Upper lobe of right lung (tissue), 1 donor: ENCODE measurements at regions not wholly inside any gene's neighbourhood (a gene's known extent, or its start where the extent isn't known, plus 50 kb on each side); places are given as distances from the start of the nearest gene placed in this dataset.
"Not testable (repeated sequence)": the region's sequence is repeated elsewhere in the genome, so short reads cannot be mapped to it uniquely, and the experiment has no call there.

ENCODE experiments used
- ATAC-seq: fragments of 200-7000 bp; cut with Tn5 transposase; one replicate; pipeline ENCODE4 v1.9.1; 2020; ENCODE audit warnings: mild to moderate bottlenecking, moderate library complexity
- DNase-seq: peaks from one replicate; pipeline ENCODE4 v3.0.0-alpha.2; 2020
- H3K27ac ChIP-seq: fragments of 200-600 bp; one replicate; pipeline ENCODE4 v1.8.0; 2022
- H3K27me3 ChIP-seq: fragments of 200-600 bp; one replicate; pipeline ENCODE4 v1.8.0; 2022; ENCODE audit warnings: mild to moderate bottlenecking
- H3K36me3 ChIP-seq: fragments of 200-600 bp; one replicate; pipeline ENCODE4 v1.8.0; 2022
- H3K4me1 ChIP-seq: fragments of 200-600 bp; one replicate; pipeline ENCODE4 v1.8.0; 2022
- H3K4me3 ChIP-seq: fragments of 200-600 bp; one replicate; pipeline ENCODE4 v1.8.0; 2022; ENCODE audit warnings: mild to moderate bottlenecking
- H3K9me3 ChIP-seq: fragments of 200-600 bp; one replicate; pipeline ENCODE4 v1.8.0; 2022
- intact Hi-C: fragments of 100-400 bp; cut with DNase I; formaldehyde crosslinking; loops from one replicate; pipeline ENCODE4 v1.11.0; 2022
- TF ChIP-seq, protein P1 (sequence below): fragments of 200-600 bp; IDR thresholded peaks from one replicate; pipeline ENCODE4 v1.8.0; 2022; ENCODE audit warnings: antibody characterized with exemption
- donor health status: DM: no; HTN: yes; CAD: no; lungs with severe emphysema.

DNA sequence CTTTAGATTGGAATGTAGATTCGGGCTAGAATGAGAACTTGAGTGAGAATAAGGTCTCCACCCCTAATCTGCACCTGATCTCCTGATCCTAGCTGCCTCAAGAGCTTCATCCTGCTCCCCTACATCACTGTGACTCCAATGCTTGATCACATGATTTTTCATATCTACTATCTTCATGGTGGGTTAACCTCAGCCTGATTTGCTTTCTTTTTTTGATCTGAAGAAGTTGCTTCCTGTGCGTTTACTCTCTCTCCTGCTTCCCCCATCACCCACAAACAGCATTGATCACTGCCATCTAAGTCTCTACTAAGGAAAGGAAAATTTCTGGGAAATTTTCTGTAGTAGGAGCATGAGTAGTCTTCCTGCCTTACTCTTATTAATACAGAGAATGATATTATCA lies 1542.1 kb upstream of the SLC10A2 start:
- TF ChIP-seq, protein P1, sequence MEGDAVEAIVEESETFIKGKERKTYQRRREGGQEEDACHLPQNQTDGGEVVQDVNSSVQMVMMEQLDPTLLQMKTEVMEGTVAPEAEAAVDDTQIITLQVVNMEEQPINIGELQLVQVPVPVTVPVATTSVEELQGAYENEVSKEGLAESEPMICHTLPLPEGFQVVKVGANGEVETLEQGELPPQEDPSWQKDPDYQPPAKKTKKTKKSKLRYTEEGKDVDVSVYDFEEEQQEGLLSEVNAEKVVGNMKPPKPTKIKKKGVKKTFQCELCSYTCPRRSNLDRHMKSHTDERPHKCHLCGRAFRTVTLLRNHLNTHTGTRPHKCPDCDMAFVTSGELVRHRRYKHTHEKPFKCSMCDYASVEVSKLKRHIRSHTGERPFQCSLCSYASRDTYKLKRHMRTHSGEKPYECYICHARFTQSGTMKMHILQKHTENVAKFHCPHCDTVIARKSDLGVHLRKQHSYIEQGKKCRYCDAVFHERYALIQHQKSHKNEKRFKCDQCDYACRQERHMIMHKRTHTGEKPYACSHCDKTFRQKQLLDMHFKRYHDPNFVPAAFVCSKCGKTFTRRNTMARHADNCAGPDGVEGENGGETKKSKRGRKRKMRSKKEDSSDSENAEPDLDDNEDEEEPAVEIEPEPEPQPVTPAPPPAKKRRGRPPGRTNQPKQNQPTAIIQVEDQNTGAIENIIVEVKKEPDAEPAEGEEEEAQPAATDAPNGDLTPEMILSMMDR = no peak
- Histone ChIP-seq H3K4me3 (no peak overlapping the region), H3K27me3 (no peaks in the 10 kb centered on the region), H3K4me1 (no peaks in the 10 kb centered on the region), H3K36me3 (no peaks in the 10 kb centered on the region), H3K27ac (no peak overlapping the region), H3K9me3 (no peaks in the 10 kb centered on the region)
- DNase-seq = no peak
- intact Hi-C loops = no loop called here
- no peak for ATAC-seq

DNA sequence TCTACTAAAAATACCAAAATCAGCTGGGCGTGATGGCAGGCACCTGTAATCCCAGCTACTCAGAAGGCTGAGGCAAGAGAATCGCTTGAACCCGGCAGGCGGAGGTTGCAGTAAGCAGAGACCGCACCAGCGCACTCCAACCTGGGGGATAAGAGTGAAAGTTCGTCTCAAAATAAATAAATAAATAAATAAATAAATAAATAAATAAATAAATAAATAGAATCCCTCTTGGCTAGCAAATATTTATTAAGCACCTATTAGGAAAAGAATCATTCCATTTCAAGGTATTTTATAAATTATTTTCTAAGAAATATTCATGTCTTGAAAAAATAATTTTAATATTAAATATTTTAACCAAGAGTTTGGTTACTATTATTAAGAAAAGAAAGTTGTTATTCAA lies 1539.2 kb upstream of the SLC10A2 start:
- H3K27ac ChIP-seq, intact Hi-C loops, ATAC-seq, H3K36me3 ChIP-seq, H3K4me1 ChIP-seq, H3K4me3 ChIP-seq, DNase-seq, H3K9me3 ChIP-seq, H3K27me3 ChIP-seq: not testable (repeated sequence)

DNA sequence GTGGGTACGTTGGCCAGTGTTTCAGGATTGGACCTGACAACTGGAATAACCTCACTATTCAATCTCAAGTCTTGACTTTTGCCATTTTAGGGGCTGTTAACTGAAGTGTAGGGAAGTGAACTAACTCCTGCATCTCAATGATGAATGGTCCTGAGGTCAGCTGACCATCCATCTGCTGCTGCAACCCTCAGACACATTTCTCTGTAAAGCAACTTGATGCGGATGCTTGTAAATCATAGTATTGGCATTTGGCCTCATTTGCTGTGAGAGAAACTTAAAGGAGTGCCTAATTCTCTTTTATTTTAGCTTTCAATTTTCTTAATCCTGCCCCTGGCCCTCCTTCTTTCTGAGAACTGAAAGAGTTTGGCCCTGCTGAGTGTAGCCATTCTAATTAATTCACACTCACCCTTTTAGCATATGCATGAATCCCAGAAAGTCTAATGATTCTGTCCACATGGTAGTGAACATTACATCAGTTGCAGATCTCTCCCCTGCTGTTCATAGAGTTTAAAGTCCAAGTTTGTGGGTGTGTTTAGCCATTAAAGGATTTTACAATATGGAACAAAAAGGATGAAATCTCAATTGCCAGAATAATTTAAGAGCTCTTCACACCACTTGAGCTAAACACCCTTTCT lies 1531.4 kb upstream of the SLC10A2 start:
- H3K27me3 ChIP-seq = no peaks in the 10 kb centered on the region
- H3K36me3 ChIP-seq = no peaks in the 10 kb centered on the region
- intact Hi-C loops = no loop called here
- ATAC-seq = no peak
- no peaks in the 10 kb centered on the region for H3K9me3 ChIP-seq
- H3K4me1 ChIP-seq = no peaks in the 10 kb centered on the region
- no peak for DNase-seq
- TF ChIP-seq, protein P1 = no peak
- H3K4me3 ChIP-seq = no peak overlapping the region
- no peak overlapping the region for H3K27ac ChIP-seq

DNA sequence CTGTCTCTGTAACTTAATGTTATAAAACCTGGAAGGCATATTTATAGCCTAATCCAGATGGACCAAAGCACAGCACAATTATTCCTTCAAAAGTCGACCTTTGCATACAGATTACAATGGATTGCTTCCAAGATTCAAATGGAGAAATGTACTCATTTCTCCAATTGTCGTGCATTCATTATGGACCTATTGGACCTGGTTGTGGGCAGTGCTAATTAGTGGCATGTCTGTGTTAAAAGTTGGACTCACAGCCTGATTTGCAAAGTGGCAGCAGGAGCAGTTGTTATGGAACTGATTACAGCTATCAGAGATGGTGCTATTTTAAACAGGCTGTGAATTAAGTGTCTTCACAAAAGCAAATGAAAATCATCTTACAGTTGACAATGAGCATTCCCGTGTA lies 1529.3 kb upstream of the SLC10A2 start:
- H3K27ac ChIP-seq = no peak overlapping the region
- ATAC-seq (no peak), DNase-seq (no peak)
- intact Hi-C loops = no loop called here
- H3K9me3 ChIP-seq = no peaks in the 10 kb centered on the region
- no peaks in the 10 kb centered on the region for H3K36me3 ChIP-seq
- H3K27me3 ChIP-seq = no peaks in the 10 kb centered on the region
- no peak overlapping the region for H3K4me3 ChIP-seq
- no peaks in the 10 kb centered on the region for H3K4me1 ChIP-seq
- TF ChIP-seq, protein P1 = no peak

DNA sequence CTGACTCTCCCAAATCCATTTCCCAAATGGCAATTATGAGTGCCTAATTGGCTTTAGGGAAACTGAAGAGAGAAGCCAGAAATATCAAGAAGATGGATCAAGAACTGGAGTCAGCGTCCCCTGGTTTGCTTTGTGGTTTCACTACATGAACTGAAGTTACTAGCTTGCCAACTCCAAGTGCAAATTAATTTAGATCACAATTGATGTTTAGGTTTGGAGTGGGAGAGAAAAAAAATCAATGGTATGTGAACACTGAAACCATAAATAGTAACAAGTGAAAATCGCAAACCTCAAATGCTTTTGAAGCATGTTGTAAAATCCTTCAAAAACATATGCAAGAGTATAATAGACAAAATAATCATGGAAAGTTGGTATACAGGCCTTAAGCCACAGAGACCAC lies 1528.6 kb upstream of the SLC10A2 start:
- intact Hi-C loops = no loop called here
- ATAC-seq = no peak
- TF ChIP-seq, protein P1 = no peak

DNA sequence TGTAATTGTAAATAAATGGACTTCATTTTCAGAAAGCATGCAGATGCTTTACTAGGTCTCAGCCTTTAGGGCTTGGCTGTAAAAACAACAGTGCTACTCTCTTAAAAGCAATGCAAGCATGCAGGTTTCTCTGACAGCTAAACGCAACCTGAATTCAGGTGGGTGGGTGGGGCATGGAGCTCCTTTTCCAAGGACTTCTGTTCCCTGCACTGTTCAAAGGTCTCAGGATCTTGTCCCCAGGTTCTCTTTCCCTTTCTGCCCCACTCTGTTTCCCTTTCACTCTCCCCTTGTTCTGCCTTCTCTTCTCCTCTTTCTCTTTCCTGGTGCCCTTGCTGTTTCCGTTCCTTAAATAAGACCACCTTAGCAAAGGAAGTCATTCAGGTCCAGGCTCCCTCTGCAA lies 1527.5 kb upstream of the SLC10A2 start:
- TF ChIP-seq, protein P1 = no peak
- ATAC-seq = no peak
- H3K4me3 ChIP-seq = no peak overlapping the region
- no peaks in the 10 kb centered on the region for H3K4me1 ChIP-seq
- H3K36me3 ChIP-seq = no peaks in the 10 kb centered on the region
- intact Hi-C loops = no loop called here
- no peaks in the 10 kb centered on the region for H3K27me3 ChIP-seq
- H3K27ac ChIP-seq = no peak overlapping the region
- H3K9me3 ChIP-seq = no peaks in the 10 kb centered on the region
- no peak for DNase-seq

More for the DNA sequence above, 1528.6 kb upstream of the SLC10A2 start:
- DNase-seq = no peak
- H3K4me3 ChIP-seq = no peak overlapping the region
- H3K27ac ChIP-seq = no peak overlapping the region
- H3K4me1 ChIP-seq = no peaks in the 10 kb centered on the region
- H3K9me3 ChIP-seq = no peaks in the 10 kb centered on the region
- no peaks in the 10 kb centered on the region for H3K36me3 ChIP-seq
- H3K27me3 ChIP-seq = no peaks in the 10 kb centered on the region
